HepG2 (cell line): ENCODE measurements at regions not wholly inside any gene's neighbourhood (a gene's known extent, or its start where the extent isn't known, plus 50 kb on each side); places are given as distances from the start of the nearest gene placed in this dataset.

Source experiments
- AHDC1 ChIP-seq: sonication (generic); formaldehyde crosslinking; IDR thresholded peaks from 2 replicates; pipeline ENCODE4 v1.5.1; 2020; ENCODE audit warnings: mild to moderate bottlenecking, missing genetic modification reagents, borderline replicate concordance
- ARID4A ChIP-seq: sonication (generic); formaldehyde crosslinking; IDR thresholded peaks from 2 replicates; pipeline ENCODE4 v1.5.0; 2020; ENCODE audit warnings: mild to moderate bottlenecking, missing genetic modification reagents, borderline replicate concordance
- CREM ChIP-seq, 2 experiments: sonication (generic) in 1 of 2; formaldehyde crosslinking in 1 of 2; IDR thresholded peaks; 2 replicates each; pipeline versions ENCODE4 v1.4.0 to v1.6.1; 2016 to 2020; ENCODE audit warnings: antibody characterized with exemption in 1 of 2, mild to moderate bottlenecking in 1 of 2, missing genetic modification reagents in 1 of 2
- POLR2AphosphoS5 ChIP-seq: IDR thresholded peaks from 2 replicates; pipeline ENCODE4 v1.6.1; 2012; ENCODE audit warnings: low read depth, low read length
- SAP130 ChIP-seq: IDR thresholded peaks from 2 replicates; pipeline ENCODE4 v1.6.1; 2016; ENCODE audit warnings: low read depth
- TEAD3 ChIP-seq: optimal IDR thresholded peaks from 2 replicates; pipeline ENCODE3; 2016; ENCODE audit warnings: borderline replicate concordance
- THAP11 ChIP-seq: IDR thresholded peaks from 2 replicates; pipeline ENCODE4 v1.6.1; 2016; ENCODE audit warnings: missing biosample characterization, missing genetic modification reagents
- ZBTB43 ChIP-seq: sonication (generic); formaldehyde crosslinking; conservative IDR thresholded peaks from 2 replicates; pipeline ENCODE4 v1.4.0; 2020; ENCODE audit warnings: missing genetic modification reagents
- ZMYM2 ChIP-seq: sonication (generic); formaldehyde crosslinking; IDR thresholded peaks from 2 replicates; pipeline ENCODE4 v1.8.0; 2022; ENCODE audit warnings: mild to moderate bottlenecking, missing genetic modification reagents
- ZNF234 ChIP-seq: sonication (generic); formaldehyde crosslinking; conservative IDR thresholded peaks from 2 replicates; pipeline ENCODE4 v1.5.1; 2020; ENCODE audit warnings: mild to moderate bottlenecking, missing genetic modification reagents
- ZNF589 ChIP-seq: sonication (generic); formaldehyde crosslinking; conservative IDR thresholded peaks from 2 replicates; pipeline ENCODE4 v1.8.0; 2022; ENCODE audit warnings: mild to moderate bottlenecking, moderate library complexity, missing genetic modification reagents
- ZNF687 ChIP-seq: sonication (generic); formaldehyde crosslinking; IDR thresholded peaks from 2 replicates; pipeline ENCODE4 v1.5.1; 2020; ENCODE audit warnings: mild to moderate bottlenecking, missing genetic modification reagents, moderate library complexity
- ZNF75D ChIP-seq: sonication (generic); formaldehyde crosslinking; IDR thresholded peaks from 2 replicates; pipeline ENCODE4 v1.8.1; 2023; ENCODE audit warnings: missing genetic modification reagents, mild to moderate bottlenecking, borderline replicate concordance

- no peak for TF ChIP-seq ZBTB43
- TF ChIP-seq ZNF234 (CRISPR knock-in tag) = no peak
- no peak for TF ChIP-seq THAP11 (CRISPR knock-in tag)
- no peak for TF ChIP-seq ARID4A
- no peak for TF ChIP-seq CREM (IDR thresholded peaks at IDR 0.05)
- no peak for TF ChIP-seq CREM (CRISPR knock-in tag; IDR thresholded peaks at IDR 0.05)
- TF ChIP-seq AHDC1 (CRISPR knock-in tag) = no peak
- no peak for TF ChIP-seq SAP130 (CRISPR knock-in tag)
- no peak for TF ChIP-seq ZNF75D (CRISPR knock-in tag)
- no peak for TF ChIP-seq POLR2AphosphoS5
- TF ChIP-seq TEAD3 (CRISPR knock-in tag) = no peak
- TF ChIP-seq ZNF589 (CRISPR knock-in tag) = no peak
- peak; percentile 38; the same call in 1 of the 2 replicates for TF ChIP-seq ZNF687 (CRISPR knock-in tag)
- no peak for TF ChIP-seq ZMYM2
These were observed 381.6 kb downstream of the TYW1 start (continued) for GRCh38 chr7:67377939-67378862.
